Ishikawa (cell line): ENCODE measurements at regions not wholly inside any gene's neighbourhood (a gene's known extent, or its start where the extent isn't known, plus 50 kb on each side); places are given as distances from the start of the nearest gene placed in this dataset.

ENCODE experiments used
- CEBPB ChIP-seq: IDR thresholded peaks from 2 replicates; pipeline ENCODE4 v1.6.1; 2012
- CREB1 ChIP-seq: IDR thresholded peaks from 2 replicates; pipeline ENCODE4 v1.6.1; 2012; ENCODE audit warnings: low read depth
- EGR1 ChIP-seq: IDR thresholded peaks from 2 replicates; pipeline ENCODE4 v1.6.1; 2012
- EP300 ChIP-seq: IDR thresholded peaks from 2 replicates; pipeline ENCODE4 v1.6.1; 2012; ENCODE audit warnings: borderline replicate concordance
- FOXM1 ChIP-seq: IDR thresholded peaks from 2 replicates; pipeline ENCODE4 v1.6.1; 2012; ENCODE audit warnings: low read depth, borderline replicate concordance
- NFIC ChIP-seq: IDR thresholded peaks from 2 replicates; pipeline ENCODE4 v1.6.1; 2012
- TAF1 ChIP-seq: IDR thresholded peaks from 2 replicates; pipeline ENCODE4 v1.6.1; 2012; ENCODE audit warnings: low read depth, mild to moderate bottlenecking
- TCF12 ChIP-seq: IDR thresholded peaks from 2 replicates; pipeline ENCODE4 v1.6.1; 2012; ENCODE audit warnings: low read depth
- TEAD4 ChIP-seq: IDR thresholded peaks from 2 replicates; pipeline ENCODE4 v1.6.1; 2012
- YY1 ChIP-seq: IDR thresholded peaks from 2 replicates; pipeline ENCODE4 v1.6.1; 2012; ENCODE audit warnings: low read depth
- ZBTB7A ChIP-seq: IDR thresholded peaks from 2 replicates; pipeline ENCODE4 v1.6.1; 2012; ENCODE audit warnings: low read depth
- TF ChIP-seq, protein P1 (sequence below): IDR thresholded peaks from 2 replicates; pipeline ENCODE4 v1.6.1; 2012
- TF ChIP-seq, protein P2 (sequence below): IDR thresholded peaks from 2 replicates; pipeline ENCODE4 v1.6.1; 2012; ENCODE audit warnings: low read depth, mild to moderate bottlenecking

DNA sequence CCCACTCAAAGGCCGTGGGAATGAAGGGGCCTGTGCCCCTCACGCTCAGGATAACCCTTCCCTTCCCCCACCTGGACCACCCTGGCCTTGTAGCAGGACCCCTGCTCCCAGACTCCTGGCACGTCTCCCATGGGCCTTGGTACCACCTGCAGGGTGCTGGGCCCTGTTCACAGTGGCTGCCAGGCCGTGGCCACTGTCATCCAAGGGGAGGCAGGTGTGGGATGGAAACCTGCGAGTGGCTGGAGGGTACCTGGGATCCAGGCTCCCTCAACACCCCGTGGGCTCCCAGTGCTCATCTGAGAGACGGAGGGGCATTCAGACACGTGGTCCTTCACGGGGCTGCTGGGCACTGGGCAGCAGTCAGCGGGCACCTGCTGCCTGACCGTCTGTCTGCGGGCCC, 75.6 kb upstream of the CIBAR2 start:
- TF ChIP-seq EP300 (no peak), CEBPB (no peak), TEAD4 (no peak), EGR1 (no peak), ZBTB7A (no peak), TCF12 (no peak), CREB1 (no peak), FOXM1 (no peak), TAF1 (no peak), NFIC (no peak), YY1 (no peak)
- TF ChIP-seq, protein P1, sequence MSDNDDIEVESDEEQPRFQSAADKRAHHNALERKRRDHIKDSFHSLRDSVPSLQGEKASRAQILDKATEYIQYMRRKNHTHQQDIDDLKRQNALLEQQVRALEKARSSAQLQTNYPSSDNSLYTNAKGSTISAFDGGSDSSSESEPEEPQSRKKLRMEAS = no peak
- TF ChIP-seq, protein P2, sequence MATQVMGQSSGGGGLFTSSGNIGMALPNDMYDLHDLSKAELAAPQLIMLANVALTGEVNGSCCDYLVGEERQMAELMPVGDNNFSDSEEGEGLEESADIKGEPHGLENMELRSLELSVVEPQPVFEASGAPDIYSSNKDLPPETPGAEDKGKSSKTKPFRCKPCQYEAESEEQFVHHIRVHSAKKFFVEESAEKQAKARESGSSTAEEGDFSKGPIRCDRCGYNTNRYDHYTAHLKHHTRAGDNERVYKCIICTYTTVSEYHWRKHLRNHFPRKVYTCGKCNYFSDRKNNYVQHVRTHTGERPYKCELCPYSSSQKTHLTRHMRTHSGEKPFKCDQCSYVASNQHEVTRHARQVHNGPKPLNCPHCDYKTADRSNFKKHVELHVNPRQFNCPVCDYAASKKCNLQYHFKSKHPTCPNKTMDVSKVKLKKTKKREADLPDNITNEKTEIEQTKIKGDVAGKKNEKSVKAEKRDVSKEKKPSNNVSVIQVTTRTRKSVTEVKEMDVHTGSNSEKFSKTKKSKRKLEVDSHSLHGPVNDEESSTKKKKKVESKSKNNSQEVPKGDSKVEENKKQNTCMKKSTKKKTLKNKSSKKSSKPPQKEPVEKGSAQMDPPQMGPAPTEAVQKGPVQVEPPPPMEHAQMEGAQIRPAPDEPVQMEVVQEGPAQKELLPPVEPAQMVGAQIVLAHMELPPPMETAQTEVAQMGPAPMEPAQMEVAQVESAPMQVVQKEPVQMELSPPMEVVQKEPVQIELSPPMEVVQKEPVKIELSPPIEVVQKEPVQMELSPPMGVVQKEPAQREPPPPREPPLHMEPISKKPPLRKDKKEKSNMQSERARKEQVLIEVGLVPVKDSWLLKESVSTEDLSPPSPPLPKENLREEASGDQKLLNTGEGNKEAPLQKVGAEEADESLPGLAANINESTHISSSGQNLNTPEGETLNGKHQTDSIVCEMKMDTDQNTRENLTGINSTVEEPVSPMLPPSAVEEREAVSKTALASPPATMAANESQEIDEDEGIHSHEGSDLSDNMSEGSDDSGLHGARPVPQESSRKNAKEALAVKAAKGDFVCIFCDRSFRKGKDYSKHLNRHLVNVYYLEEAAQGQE = no peak
